NCI-H2227 treated with DMSO at 0.1 percent for 48 hours (cell line): ENCODE measurements at regions not wholly inside any gene's neighbourhood (a gene's known extent, or its start where the extent isn't known, plus 50 kb on each side); places are given as distances from the start of the nearest gene placed in this dataset.

Experiments used
- DNase-seq: peaks from one replicate; lab custom pipeline; 2025; lab: John Stamatoyannopoulos, UW

GRCh38 chr2:128894896-128895295 lies 576.2 kb upstream of the HS6ST1 start:
- DNase-seq = no peak

- DNase-seq = no peak
Measured at GRCh38 chr2:128901572-128902391, 583.1 kb upstream of the HS6ST1 start.

GRCh38 chr2:128903637-128904036 lies 585.0 kb upstream of the HS6ST1 start:
- no peak for DNase-seq

GRCh38 chr2:128911276-128911675 lies 592.6 kb upstream of the HS6ST1 start:
- DNase-seq = no peak

GRCh38 chr2:128914320-128914719 lies 595.7 kb upstream of the HS6ST1 start:
- DNase-seq = no peak

GRCh38 chr2:128921751-128922150 lies 603.1 kb upstream of the HS6ST1 start:
- DNase-seq = no peak

GRCh38 chr2:128922154-128922553 lies 603.5 kb upstream of the HS6ST1 start:
- DNase-seq = no peak

- no peak for DNase-seq
Measured at GRCh38 chr2:128925631-128926030, 607.0 kb upstream of the HS6ST1 start.

- DNase-seq = no peak
Measured at GRCh38 chr2:128930101-128930500, 611.4 kb upstream of the HS6ST1 start.

- no peak for DNase-seq
Measured at GRCh38 chr2:128940378-128940777, 621.7 kb upstream of the HS6ST1 start.

GRCh38 chr2:128941751-128942150 lies 623.1 kb upstream of the HS6ST1 start:
- DNase-seq = no peak

GRCh38 chr2:128949360-128949759 lies 630.7 kb upstream of the HS6ST1 start:
- DNase-seq = no peak

- DNase-seq = no peak
Measured at GRCh38 chr2:128950758-128951157, 632.1 kb upstream of the HS6ST1 start.

GRCh38 chr2:128958241-128958640 lies 639.6 kb upstream of the HS6ST1 start:
- DNase-seq = no peak

GRCh38 chr2:128967646-128968045 lies 649.0 kb upstream of the HS6ST1 start:
- no peak for DNase-seq

GRCh38 chr2:128969374-128969773 lies 650.7 kb upstream of the HS6ST1 start:
- no peak for DNase-seq

GRCh38 chr2:128970332-128971116 lies 651.9 kb upstream of the HS6ST1 start:
- no peak for DNase-seq

GRCh38 chr2:128973566-128973965 lies 654.9 kb upstream of the HS6ST1 start:
- DNase-seq = no peak

- no peak for DNase-seq
Measured at GRCh38 chr2:128978212-128978611, 659.5 kb upstream of the HS6ST1 start.

GRCh38 chr2:128979182-128979581 lies 660.5 kb upstream of the HS6ST1 start:
- no peak for DNase-seq

GRCh38 chr2:128980475-128980874 lies 661.8 kb upstream of the HS6ST1 start:
- DNase-seq = no peak

GRCh38 chr2:128981353-128981752 lies 662.7 kb upstream of the HS6ST1 start:
- no peak for DNase-seq

GRCh38 chr2:128982001-128982400 lies 663.3 kb upstream of the HS6ST1 start:
- no peak for DNase-seq
